Astrocyte (in vitro differentiated cells and primary cell): ENCODE measurements at regions not wholly inside any gene's neighbourhood (a gene's known extent, or its start where the extent isn't known, plus 50 kb on each side); places are given as distances from the start of the nearest gene placed in this dataset.

Source experiments
- DNase-seq: peaks from one replicate; pipeline ENCODE4 v3.0.0-alpha.2; 2010; ENCODE audit warnings: low read depth
- FAIRE-seq: peaks from 2 replicates; lab custom pipeline; 2011; peaks lifted over from hg19 to GRCh38; lab: Jason Lieb, UNC
- H2AFZ ChIP-seq: 2 replicates; pipeline ENCODE4 v1.6.0; 2012; ENCODE audit warnings: low read depth, low read length, inconsistent platforms
- H3K27ac ChIP-seq: 2 replicates; pipeline ENCODE4 v1.5.1; 2011; ENCODE audit warnings: low read depth, low read length, inconsistent platforms
- H3K27me3 ChIP-seq: 2 replicates; pipeline ENCODE4 v1.6.0; 2011; ENCODE audit warnings: low read length, inconsistent platforms; ENCODE audit not compliant: insufficient read depth
- H3K36me3 ChIP-seq: 2 replicates; pipeline ENCODE4 v1.5.1; 2011; ENCODE audit warnings: low read length, inconsistent platforms; ENCODE audit not compliant: insufficient read depth
- H3K4me1 ChIP-seq: 2 replicates; pipeline ENCODE4 v1.5.1; 2011; ENCODE audit warnings: low read length, inconsistent platforms; ENCODE audit not compliant: insufficient read depth
- H3K4me2 ChIP-seq: 2 replicates; pipeline ENCODE4 v1.6.0; 2012; ENCODE audit warnings: low read length, inconsistent platforms
- H3K4me3 ChIP-seq: 2 replicates; pipeline ENCODE4 v1.5.1; 2011; ENCODE audit warnings: low read depth, mild to moderate bottlenecking, low read length, inconsistent platforms; ENCODE audit not compliant: insufficient read depth
- H3K79me2 ChIP-seq: 2 replicates; pipeline ENCODE4 v1.6.0; 2012; ENCODE audit warnings: mild to moderate bottlenecking, low read length, inconsistent platforms; ENCODE audit not compliant: insufficient read depth
- H3K9ac ChIP-seq: 2 replicates; pipeline ENCODE4 v1.6.0; 2012; ENCODE audit warnings: mild to moderate bottlenecking, low read length, inconsistent platforms
- H3K9me3 ChIP-seq: 2 replicates; pipeline ENCODE4 v1.5.1; 2012; ENCODE audit warnings: low read depth, mild to moderate bottlenecking, low read length, inconsistent platforms; ENCODE audit not compliant: insufficient read depth
- H4K20me1 ChIP-seq: 2 replicates; pipeline ENCODE4 v1.6.0; 2012; ENCODE audit warnings: low read length, inconsistent platforms; ENCODE audit not compliant: insufficient read depth
- H3K27ac Mint-ChIP-seq: one replicate; pipeline ENCODE4 v1.8.0; 2021; ENCODE audit warnings: mild to moderate bottlenecking, mixed read lengths; ENCODE audit not compliant: unreplicated experiment
- H3K27me3 Mint-ChIP-seq: one replicate; pipeline ENCODE4 v1.8.0; 2021; ENCODE audit warnings: low read depth, mixed read lengths; ENCODE audit not compliant: unreplicated experiment
- H3K36me3 Mint-ChIP-seq: one replicate; pipeline ENCODE4 v1.8.0; 2021; ENCODE audit warnings: low read depth, mixed read lengths; ENCODE audit not compliant: unreplicated experiment
- H3K4me1 Mint-ChIP-seq: one replicate; pipeline ENCODE4 v1.8.0; 2021; ENCODE audit warnings: low read depth, mixed read lengths; ENCODE audit not compliant: unreplicated experiment
- H3K4me3 Mint-ChIP-seq: one replicate; pipeline ENCODE4 v1.8.0; 2021; ENCODE audit warnings: mild to moderate bottlenecking, moderate library complexity, mixed read lengths; ENCODE audit not compliant: unreplicated experiment
- H3K9me3 Mint-ChIP-seq: one replicate; pipeline ENCODE4 v1.8.0; 2021; ENCODE audit warnings: mild to moderate bottlenecking, mixed read lengths; ENCODE audit not compliant: unreplicated experiment
- CTCF ChIP-seq: IDR thresholded peaks from 2 replicates; pipeline ENCODE4 v1.5.1; 2011; ENCODE audit warnings: low read depth, mild to moderate bottlenecking, inconsistent platforms, low read length, moderate library complexity; ENCODE audit not compliant: insufficient read depth
- EZH2 ChIP-seq: IDR thresholded peaks from 2 replicates; pipeline ENCODE4 v1.6.1; 2012; ENCODE audit warnings: mild to moderate bottlenecking, low read length, inconsistent platforms; ENCODE audit not compliant: insufficient read depth

GRCh38 chr4:103478734-103479133 is 241.1 kb downstream of the TACR3 start:
- DNase-seq (no peak), FAIRE-seq (no peak)
- H3K27me3 Mint-ChIP-seq: no peaks in the 10 kb centered on the region
- H3K4me3 Mint-ChIP-seq: no peak overlapping the region
- H2AFZ ChIP-seq: no peak overlapping the region
- H3K4me3 ChIP-seq: no peak overlapping the region
- no peaks in the 10 kb centered on the region for H3K36me3 Mint-ChIP-seq
- no peaks in the 10 kb centered on the region for H3K4me1 ChIP-seq
- no peak overlapping the region for H3K9ac ChIP-seq
- H3K27me3 ChIP-seq: no peaks in the 10 kb centered on the region
- TF ChIP-seq CTCF (no peak), EZH2 (no peak)
- H3K4me1 Mint-ChIP-seq: no peaks in the 10 kb centered on the region
- no peaks in the 10 kb centered on the region for H4K20me1 ChIP-seq
- no peak overlapping the region for H3K27ac Mint-ChIP-seq
- no peaks in the 10 kb centered on the region for H3K9me3 ChIP-seq
- no peaks in the 10 kb centered on the region for H3K36me3 ChIP-seq
- no peak overlapping the region for H3K4me2 ChIP-seq
- H3K9me3 Mint-ChIP-seq: no peaks in the 10 kb centered on the region
- no peaks in the 10 kb centered on the region for H3K79me2 ChIP-seq
- no peak overlapping the region for H3K27ac ChIP-seq

DNA sequence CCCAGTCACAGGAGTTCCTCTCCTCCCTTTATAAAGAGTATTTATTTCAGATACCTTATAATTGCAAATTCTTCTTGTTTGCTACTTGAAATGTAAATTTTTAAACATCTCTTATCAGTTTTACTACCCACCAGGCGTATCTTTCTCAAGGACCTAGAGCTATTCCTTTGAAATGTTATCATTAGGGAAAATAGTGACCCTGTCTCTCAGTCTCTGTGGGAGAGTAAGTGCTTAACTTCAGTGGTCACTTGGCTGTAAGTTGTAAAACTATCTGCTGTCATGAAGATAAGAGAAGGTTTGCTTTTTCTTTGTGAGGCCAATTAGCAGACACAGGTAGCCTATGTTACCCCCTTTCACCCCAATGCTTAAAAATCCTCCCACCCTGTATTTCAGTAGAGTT is 241.6 kb downstream of the TACR3 start:
- Mint-ChIP-seq H3K27me3 (no peaks in the 10 kb centered on the region), H3K36me3 (no peaks in the 10 kb centered on the region), H3K9me3 (no peaks in the 10 kb centered on the region), H3K4me1 (no peaks in the 10 kb centered on the region), H3K4me3 (no peak overlapping the region), H3K27ac (no peak overlapping the region)
- Histone ChIP-seq H3K79me2 (no peaks in the 10 kb centered on the region), H3K36me3 (no peaks in the 10 kb centered on the region), H3K4me3 (no peak overlapping the region), H3K27ac (no peak overlapping the region), H3K27me3 (no peaks in the 10 kb centered on the region), H3K4me1 (no peaks in the 10 kb centered on the region), H3K4me2 (no peak overlapping the region), H3K9me3 (no peaks in the 10 kb centered on the region), H2AFZ (no peak overlapping the region), H3K9ac (no peak overlapping the region), H4K20me1 (no peaks in the 10 kb centered on the region)
- TF ChIP-seq CTCF: no peak
- no peak for TF ChIP-seq EZH2
- no peak for DNase-seq
- no peak for FAIRE-seq

DNA sequence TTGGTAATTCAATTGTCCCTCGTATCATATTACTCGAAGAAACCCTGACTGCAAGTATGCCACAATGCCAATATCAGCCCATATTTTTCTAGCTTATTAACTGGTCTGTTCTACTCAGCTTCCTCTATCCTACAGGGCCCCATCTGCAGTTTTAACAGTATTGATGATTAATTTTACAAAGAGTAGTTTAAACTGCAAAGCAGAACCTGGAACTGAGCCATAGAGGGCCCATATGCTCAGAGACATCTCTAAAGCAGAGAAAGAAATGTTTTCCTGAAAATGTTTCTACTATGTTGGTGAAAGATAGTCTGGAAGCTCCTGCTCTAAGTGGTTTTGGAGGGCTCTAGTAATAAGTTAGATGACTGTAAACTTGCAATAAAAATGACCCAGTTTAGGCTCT is 259.4 kb upstream of the CENPE start:
- no peaks in the 10 kb centered on the region for H3K9me3 ChIP-seq
- Mint-ChIP-seq H3K27ac (no peak overlapping the region), H3K36me3 (no peaks in the 10 kb centered on the region), H3K27me3 (no peaks in the 10 kb centered on the region), H3K9me3 (peaks cover 2% of the 10 kb centered on the region), H3K4me1 (no peaks in the 10 kb centered on the region), H3K4me3 (no peak overlapping the region)
- no peak overlapping the region for H3K4me3 ChIP-seq
- no peak overlapping the region for H2AFZ ChIP-seq
- no peaks in the 10 kb centered on the region for H3K27me3 ChIP-seq
- H3K36me3 ChIP-seq: no peaks in the 10 kb centered on the region
- no peak for DNase-seq
- no peak overlapping the region for H3K9ac ChIP-seq
- FAIRE-seq: no peak
- H3K4me2 ChIP-seq: no peak overlapping the region
- H4K20me1 ChIP-seq: no peaks in the 10 kb centered on the region
- no peak overlapping the region for H3K27ac ChIP-seq
- H3K4me1 ChIP-seq: no peaks in the 10 kb centered on the region
- TF ChIP-seq EZH2 (no peak), CTCF (no peak)
- no peaks in the 10 kb centered on the region for H3K79me2 ChIP-seq
